Common myeloid progenitor, CD34-positive (primary cell): ENCODE measurements at regions not wholly inside any gene's neighbourhood (a gene's known extent, or its start where the extent isn't known, plus 50 kb on each side); places are given as distances from the start of the nearest gene placed in this dataset.
"Not testable (repeated sequence)": the region's sequence is repeated elsewhere in the genome, so short reads cannot be mapped to it uniquely, and the experiment has no call there.

Experiments used
- CTCF ChIA-PET: fragments of 350-600 bp; sonication (Branson Sonifier 250); formaldehyde crosslinking; loops from one replicate; lab custom pipeline; 2021; ENCODE audit warnings: antibody characterized with exemption; lab: Charles Lee
- POLR2A ChIA-PET: fragments of 350-600 bp; sonication (Branson Sonifier 250); formaldehyde crosslinking; loops from one replicate; lab custom pipeline; 2021; ENCODE audit warnings: antibody characterized with exemption; lab: Charles Lee
- DNase-seq, 3 donors: peaks; one replicate each; pipeline versions ENCODE4 v3.0.0 to v3.0.0-alpha.2; 2013
- H3K27ac ChIP-seq, 2 experiments: 1 replicate in 1 of 2; 2 replicates in 1 of 2; pipeline ENCODE4 v1.7.0; 2013; ENCODE audit warnings: inconsistent platforms in 2 of 2, low read length in 2 of 2, mild to moderate bottlenecking in 2 of 2, low read depth in 1 of 2, moderate library complexity in 1 of 2; ENCODE audit not compliant: severe bottlenecking in 2 of 2, insufficient read depth in 1 of 2, poor library complexity in 1 of 2
- H3K27me3 ChIP-seq, 5 experiments: replicated peaks in 2 of 5; 1 replicate in 3 of 5; 2 replicates in 2 of 5; pipeline versions ENCODE4 v1.6.1 to v1.7.0; 2013; ENCODE audit warnings: low read length in 4 of 5, mild to moderate bottlenecking in 2 of 5, moderate library complexity in 2 of 5, inconsistent platforms in 1 of 5; ENCODE audit not compliant: insufficient read depth in 5 of 5, control insufficient read depth in 4 of 5
- H3K36me3 ChIP-seq, 4 experiments: 1 replicate in 2 of 4; 2 replicates in 2 of 4; pipeline versions ENCODE4 v1.6.1 to v1.7.0; 2013; ENCODE audit warnings: low read length in 3 of 4, control low read depth in 1 of 4, mild to moderate bottlenecking in 1 of 4; ENCODE audit not compliant: control insufficient read depth in 4 of 4, insufficient read depth in 4 of 4
- H3K4me1 ChIP-seq, 4 experiments: 1 replicate in 3 of 4; 2 replicates in 1 of 4; pipeline versions ENCODE4 v1.6.1 to v1.7.1; 2013; ENCODE audit warnings: low read length in 3 of 4, mild to moderate bottlenecking in 3 of 4, control low read depth in 1 of 4, inconsistent platforms in 1 of 4, moderate library complexity in 1 of 4; ENCODE audit not compliant: control insufficient read depth in 4 of 4, insufficient read depth in 4 of 4; ENCODE audit errors: control extremely low read depth in 1 of 4
- H3K4me3 ChIP-seq, 7 experiments: 1 replicate in 4 of 7; 2 replicates in 3 of 7; pipeline versions ENCODE4 v1.5.1 to v1.7.0; 2013; ENCODE audit warnings: mild to moderate bottlenecking in 7 of 7, low read length in 6 of 7, moderate library complexity in 6 of 7, inconsistent platforms in 2 of 7, low read depth in 2 of 7, control low read depth in 1 of 7; ENCODE audit not compliant: insufficient read depth in 4 of 7, control insufficient read depth in 1 of 7; ENCODE audit errors: extremely low read depth in 1 of 7
- H3K9me3 ChIP-seq, 5 experiments: 1 replicate in 4 of 5; 2 replicates in 1 of 5; pipeline versions ENCODE4 v1.6.1 to v1.7.1; 2013; ENCODE audit warnings: low read length in 4 of 5, mild to moderate bottlenecking in 2 of 5, inconsistent platforms in 1 of 5, low read depth in 1 of 5, moderate library complexity in 1 of 5; ENCODE audit not compliant: control insufficient read depth in 4 of 5, insufficient read depth in 2 of 5; ENCODE audit errors: control extremely low read depth in 1 of 5
- WGBS: methylation state at CpG from one replicate; pipeline ENCODE4 v1.1.5; 2013; ENCODE audit not compliant: insufficient coverage; 5-methylcytosine and 5-hydroxymethylcytosine counted together

GRCh38 chr1:214769666-214770065 is 166.7 kb downstream of the CENPF start:
- DNase-seq, H3K4me1 ChIP-seq, H3K36me3 ChIP-seq, H3K4me3 ChIP-seq, H3K27me3 ChIP-seq, H3K27ac ChIP-seq, H3K9me3 ChIP-seq, POLR2A ChIA-PET, CTCF ChIA-PET: not testable (repeated sequence)

- Histone ChIP-seq H3K27me3 (no peaks in the 10 kb centered on the region), H3K27ac (no peak overlapping the region), H3K4me3 (no peak overlapping the region), H3K36me3 (no peaks in the 10 kb centered on the region), H3K4me1 (no peaks in the 10 kb centered on the region), H3K9me3 (peaks cover 0 to 4% (median 0%) of the 10 kb centered on the region in 5 experiments)
- no peak for DNase-seq
- 100% methylated on average over 1 of the region's 3 CpGs for WGBS
- POLR2A ChIA-PET = no interaction called here
- CTCF ChIA-PET = no interaction called here
Measured at GRCh38 chr1:214777364-214777763, 174.4 kb downstream of the CENPF start.

DNA sequence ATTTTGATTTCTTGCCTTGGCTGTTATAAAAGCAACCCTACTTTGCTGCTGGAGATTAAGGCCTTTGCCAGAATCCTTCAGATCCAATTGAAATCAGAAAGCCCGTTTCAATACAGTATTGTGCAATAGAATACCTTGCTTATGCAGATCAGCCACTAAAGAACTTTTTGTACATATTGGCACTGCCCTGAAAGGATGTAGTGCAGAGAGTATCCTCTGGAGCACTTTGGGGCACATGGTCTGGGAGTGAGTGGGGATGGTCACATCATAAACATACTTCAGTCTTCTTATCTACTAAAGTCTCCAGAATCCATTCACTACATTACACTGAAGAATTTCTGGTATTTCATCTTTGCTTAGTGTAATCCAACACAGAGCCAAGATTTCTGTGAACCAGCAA is 189.0 kb downstream of the CENPF start:
- 83% methylated on average over 1 of the region's 1 CpG for WGBS
- no peak for DNase-seq
- Histone ChIP-seq H3K9me3 (no peaks in the 10 kb centered on the region), H3K4me1 (no peaks in the 10 kb centered on the region), H3K27ac (no peak overlapping the region), H3K27me3 (no peaks in the 10 kb centered on the region), H3K36me3 (no peaks in the 10 kb centered on the region), H3K4me3 (no peak overlapping the region)
- ChIA-PET POLR2A (no interaction called here), CTCF (no interaction called here)

- no peak for DNase-seq
- Histone ChIP-seq H3K27me3 (no peaks in the 10 kb centered on the region), H3K4me1 (no peaks in the 10 kb centered on the region), H3K36me3 (no peaks in the 10 kb centered on the region), H3K4me3 (no peak overlapping the region), H3K9me3 (no peaks in the 10 kb centered on the region), H3K27ac (no peak overlapping the region)
- CTCF ChIA-PET = no interaction called here
- 100% methylated on average over 1 of the region's 6 CpGs for WGBS
- POLR2A ChIA-PET = no interaction called here
Measured at GRCh38 chr1:214792527-214793186, 189.7 kb downstream of the CENPF start.

- POLR2A ChIA-PET = no interaction called here
- 83% methylated on average over 1 of the region's 2 CpGs for WGBS
Measured at GRCh38 chr1:214793708-214794107, 190.7 kb downstream of the CENPF start.

GRCh38 chr1:214801191-214801590 is 198.2 kb downstream of the CENPF start:
- H3K27me3 ChIP-seq = no peaks in the 10 kb centered on the region

More at GRCh38 chr1:214793708-214794107, 190.7 kb downstream of the CENPF start:
- no peaks in the 10 kb centered on the region for H3K4me1 ChIP-seq
- H3K9me3 ChIP-seq = no peaks in the 10 kb centered on the region
- H3K36me3 ChIP-seq = no peaks in the 10 kb centered on the region
- H3K27me3 ChIP-seq = no peaks in the 10 kb centered on the region
- H3K4me3 ChIP-seq = no peak overlapping the region
- no peak for DNase-seq
- no peak overlapping the region for H3K27ac ChIP-seq
- CTCF ChIA-PET = no interaction called here

GRCh38 chr1:214808845-214809460 is 206.0 kb downstream of the CENPF start:
- no peaks in the 10 kb centered on the region for H3K27me3 ChIP-seq
- H3K36me3 ChIP-seq = no peaks in the 10 kb centered on the region
- CTCF ChIA-PET = no interaction called here
- H3K4me3 ChIP-seq = no peak overlapping the region
- no peak for DNase-seq
- peaks cover 0 to 13% (median 0%) of the 10 kb centered on the region in 5 experiments for H3K9me3 ChIP-seq
- H3K4me1 ChIP-seq = no peaks in the 10 kb centered on the region
- 100% methylated on average over 2 of the region's 3 CpGs for WGBS
- no peak overlapping the region for H3K27ac ChIP-seq
- POLR2A ChIA-PET = no interaction called here

More at GRCh38 chr1:214801191-214801590, 198.2 kb downstream of the CENPF start:
- POLR2A ChIA-PET = no interaction called here
- Histone ChIP-seq H3K9me3 (peaks cover 0 to 9% (median 0%) of the 10 kb centered on the region in 5 experiments), H3K36me3 (no peaks in the 10 kb centered on the region), H3K4me1 (no peaks in the 10 kb centered on the region), H3K4me3 (no peak overlapping the region), H3K27ac (no peak overlapping the region)
- 100% methylated on average over 1 of the region's 1 CpG for WGBS
- DNase-seq = no peak
- CTCF ChIA-PET = interaction anchor here (0.7 kb wide), 1 partner anchor 1422 kb away, joined by 3 read pairs; no protein-coding TSS in a partner anchor
